ENCODE measurements at regions not wholly inside any gene's neighbourhood (a gene's known extent, or its start where the extent isn't known, plus 50 kb on each side); places are given as distances from the start of the nearest gene placed in this dataset. TPM values are rescaled to one million over a fixed set of nuclear protein-coding genes. Genes with fewer than 3 reads are reported as not detected.

DNA sequence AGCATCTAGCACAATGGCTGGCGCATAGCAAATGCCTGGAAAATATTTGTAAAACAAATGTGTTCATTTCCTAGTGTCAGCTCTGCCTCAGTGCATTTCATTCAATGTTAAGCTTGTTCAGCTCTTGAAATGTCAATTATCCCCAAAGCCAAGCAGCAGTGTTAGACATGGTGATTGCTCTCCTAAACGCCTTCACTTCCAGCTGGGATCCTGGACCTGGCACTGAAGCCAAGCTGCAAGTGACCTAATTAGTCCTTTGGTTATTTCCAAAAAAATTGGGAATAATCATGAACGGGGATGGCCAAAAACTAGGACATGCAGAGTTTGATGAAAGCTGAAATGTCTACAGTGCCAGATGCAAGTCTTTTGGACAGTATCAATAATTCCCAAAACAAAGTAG lies 54.9 kb upstream of the MDGA2 start:
- Mint-ChIP-seq H3K27me3 (ENCODE audit: low read depth) (no peaks in the 10 kb centered on the region), H3K4me1 (peaks cover 21% of the 10 kb centered on the region), H3K9me3 (no peaks in the 10 kb centered on the region), H3K27ac (ENCODE audit: unreplicated experiment) (no peak overlapping the region), H3K4me3 (no peak overlapping the region), H3K36me3 (ENCODE audit: low read depth) (no peaks in the 10 kb centered on the region)
- no peak for TF ChIP-seq CTCF (conservative IDR thresholded peaks at IDR 0.05)
- no peak for DNase-seq (ENCODE audit: low read depth, low spot score)

Small RNAs in the stretch of these regions (microRNA-seq; reads per million reads assigned to microRNA genes)
- gene MIR548Y = not detected
